ENCODE measurements at regions not wholly inside any gene's neighbourhood (a gene's known extent, or its start where the extent isn't known, plus 50 kb on each side); places are given as distances from the start of the nearest gene placed in this dataset.

DNA sequence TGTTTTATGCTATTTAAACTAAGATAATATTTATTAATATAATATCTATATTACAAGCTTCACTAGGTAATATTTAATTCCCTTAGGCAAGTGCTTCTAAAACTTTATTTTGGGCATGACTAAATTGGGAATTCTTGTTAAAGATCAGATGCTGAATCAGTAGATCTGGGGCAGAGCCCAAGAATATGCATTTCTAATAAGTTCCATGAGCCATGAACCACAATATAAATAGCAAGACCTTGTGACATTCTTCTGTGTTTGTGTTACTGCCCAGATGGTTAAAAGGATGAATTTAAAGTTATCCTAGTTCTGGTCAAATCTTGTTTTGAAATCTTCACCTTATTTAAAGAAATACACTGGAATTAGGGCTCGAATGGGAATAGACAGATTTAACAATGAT, 258.4 kb upstream of the CACNA2D1 start:
- TF ChIP-seq ZNF529 (tag by site-specific recombination; IDR thresholded peaks at IDR 0.05; ENCODE audit: insufficient replicate concordance) (no peak), ZNF132 (tag by site-specific recombination; IDR thresholded peaks at IDR 0.05; ENCODE audit: borderline replicate concordance) (no peak), ZNF239 (tag by site-specific recombination; IDR thresholded peaks at IDR 0.05) (no peak), IKZF3 (tag by site-specific recombination; IDR thresholded peaks at IDR 0.05) (no peak), ZNF488 (tag by site-specific recombination; IDR thresholded peaks at IDR 0.05) (no peak), GLIS2 (tag by site-specific recombination; IDR thresholded peaks at IDR 0.05) (no peak), ZBTB8A (tag by site-specific recombination; IDR thresholded peaks at IDR 0.05) (no peak), ZNF48 (tag by site-specific recombination; IDR thresholded peaks at IDR 0.05) (no peak), ZNF521 (tag by site-specific recombination; IDR thresholded peaks at IDR 0.05) (no peak), ZNF621 (tag by site-specific recombination; IDR thresholded peaks at IDR 0.05) (no peak), ZNF133 (tag by site-specific recombination; IDR thresholded peaks at IDR 0.05) (no peak), ZNF121 (tag by site-specific recombination; IDR thresholded peaks at IDR 0.05) (no peak), PBX3 (CRISPR knock-in tag; IDR thresholded peaks at IDR 0.05) (no peak), ZNF624 (tag by site-specific recombination; IDR thresholded peaks at IDR 0.05) (no peak)
- TF ChIP-seq, protein P1, sequence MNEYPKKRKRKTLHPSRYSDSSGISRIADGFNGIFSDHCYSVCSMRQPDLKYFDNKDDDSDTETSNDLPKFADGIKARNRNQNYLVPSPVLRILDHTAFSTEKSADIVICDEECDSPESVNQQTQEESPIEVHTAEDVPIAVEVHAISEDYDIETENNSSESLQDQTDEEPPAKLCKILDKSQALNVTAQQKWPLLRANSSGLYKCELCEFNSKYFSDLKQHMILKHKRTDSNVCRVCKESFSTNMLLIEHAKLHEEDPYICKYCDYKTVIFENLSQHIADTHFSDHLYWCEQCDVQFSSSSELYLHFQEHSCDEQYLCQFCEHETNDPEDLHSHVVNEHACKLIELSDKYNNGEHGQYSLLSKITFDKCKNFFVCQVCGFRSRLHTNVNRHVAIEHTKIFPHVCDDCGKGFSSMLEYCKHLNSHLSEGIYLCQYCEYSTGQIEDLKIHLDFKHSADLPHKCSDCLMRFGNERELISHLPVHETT (tag by site-specific recombination; IDR thresholded peaks at IDR 0.05), result no peak
- TF ChIP-seq, protein P2, sequence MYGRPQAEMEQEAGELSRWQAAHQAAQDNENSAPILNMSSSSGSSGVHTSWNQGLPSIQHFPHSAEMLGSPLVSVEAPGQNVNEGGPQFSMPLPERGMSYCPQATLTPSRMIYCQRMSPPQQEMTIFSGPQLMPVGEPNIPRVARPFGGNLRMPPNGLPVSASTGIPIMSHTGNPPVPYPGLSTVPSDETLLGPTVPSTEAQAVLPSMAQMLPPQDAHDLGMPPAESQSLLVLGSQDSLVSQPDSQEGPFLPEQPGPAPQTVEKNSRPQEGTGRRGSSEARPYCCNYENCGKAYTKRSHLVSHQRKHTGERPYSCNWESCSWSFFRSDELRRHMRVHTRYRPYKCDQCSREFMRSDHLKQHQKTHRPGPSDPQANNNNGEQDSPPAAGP (tag by site-specific recombination; IDR thresholded peaks at IDR 0.05), result no peak
- TF ChIP-seq, protein P3, sequence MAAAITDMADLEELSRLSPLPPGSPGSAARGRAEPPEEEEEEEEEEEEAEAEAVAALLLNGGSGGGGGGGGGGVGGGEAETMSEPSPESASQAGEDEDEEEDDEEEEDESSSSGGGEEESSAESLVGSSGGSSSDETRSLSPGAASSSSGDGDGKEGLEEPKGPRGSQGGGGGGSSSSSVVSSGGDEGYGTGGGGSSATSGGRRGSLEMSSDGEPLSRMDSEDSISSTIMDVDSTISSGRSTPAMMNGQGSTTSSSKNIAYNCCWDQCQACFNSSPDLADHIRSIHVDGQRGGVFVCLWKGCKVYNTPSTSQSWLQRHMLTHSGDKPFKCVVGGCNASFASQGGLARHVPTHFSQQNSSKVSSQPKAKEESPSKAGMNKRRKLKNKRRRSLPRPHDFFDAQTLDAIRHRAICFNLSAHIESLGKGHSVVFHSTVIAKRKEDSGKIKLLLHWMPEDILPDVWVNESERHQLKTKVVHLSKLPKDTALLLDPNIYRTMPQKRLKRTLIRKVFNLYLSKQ (tag by site-specific recombination; IDR thresholded peaks at IDR 0.05; ENCODE audit: borderline replicate concordance), result no peak
- H3K4me1 ChIP-seq (ENCODE audit: control insufficient read depth, insufficient read depth, low read length), result no peaks in the 10 kb centered on the region
- POLR2A ChIA-PET, result no interaction called here
- H3K36me3 ChIP-seq (ENCODE audit: control insufficient read depth in 2 of 2, insufficient read depth in 1 of 2, low read length in 2 of 2), result no peaks in the 10 kb centered on the region
- H3K27ac ChIP-seq (ENCODE audit: extremely low read depth, low read depth, low read length), result no peak overlapping the region
- H3K4me3 ChIP-seq (ENCODE audit: low read depth, low read length), result no peak overlapping the region
- CTCF ChIA-PET, result interaction anchor here (0.6 to 0.7 kb wide), 3 partner anchors 14 to 658 kb away, joined by 3 to 4 read pairs (median 3); no protein-coding TSS in a partner anchor
- no peaks in the 10 kb centered on the region for H3K9me3 ChIP-seq (ENCODE audit: control insufficient read depth, insufficient read depth, low read depth, low read length)

DNA sequence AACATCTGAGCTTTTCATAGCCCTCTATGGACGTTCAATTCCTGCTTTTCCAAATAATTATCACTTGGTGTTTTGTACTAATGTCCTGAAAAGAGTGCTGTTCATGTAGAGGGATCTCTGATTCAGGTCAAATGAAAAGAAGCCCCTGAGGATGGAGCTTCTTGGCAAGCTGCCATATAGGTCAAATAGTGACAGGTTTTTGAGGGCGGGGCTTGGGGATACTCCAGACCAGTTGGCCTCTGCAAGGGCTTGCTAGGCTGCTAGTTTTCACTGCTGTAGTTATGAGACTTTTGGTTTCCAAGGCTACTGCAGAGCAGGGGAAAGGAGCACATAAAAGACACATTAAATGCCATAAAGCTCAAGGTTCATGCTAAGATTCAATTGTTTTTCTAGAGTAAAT, 257.2 kb upstream of the CACNA2D1 start:
- no peaks in the 10 kb centered on the region for H3K36me3 ChIP-seq (ENCODE audit: control insufficient read depth in 2 of 2, insufficient read depth in 1 of 2, low read length in 2 of 2)
- no peak overlapping the region for H3K27ac ChIP-seq (ENCODE audit: extremely low read depth, low read depth, low read length)
- TF ChIP-seq ZNF544 (tag by site-specific recombination; IDR thresholded peaks at IDR 0.05) (no peak), ZNF302 (tag by site-specific recombination; IDR thresholded peaks at IDR 0.05; ENCODE audit: low read depth) (no peak), KLF1 (tag by site-specific recombination; IDR thresholded peaks at IDR 0.05) (no peak), ZNF214 (tag by site-specific recombination; IDR thresholded peaks at IDR 0.05; ENCODE audit: borderline replicate concordance) (no peak), ZBTB8A (tag by site-specific recombination; IDR thresholded peaks at IDR 0.05) (no peak), ZNF391 (tag by site-specific recombination; IDR thresholded peaks at IDR 0.05; ENCODE audit: borderline replicate concordance, low read depth) (no peak), ZNF16 (tag by site-specific recombination; IDR thresholded peaks at IDR 0.05; ENCODE audit: low read depth) (no peak), ZNF398 (tag by site-specific recombination; IDR thresholded peaks at IDR 0.05) (no peak)
- TF ChIP-seq, protein P4, sequence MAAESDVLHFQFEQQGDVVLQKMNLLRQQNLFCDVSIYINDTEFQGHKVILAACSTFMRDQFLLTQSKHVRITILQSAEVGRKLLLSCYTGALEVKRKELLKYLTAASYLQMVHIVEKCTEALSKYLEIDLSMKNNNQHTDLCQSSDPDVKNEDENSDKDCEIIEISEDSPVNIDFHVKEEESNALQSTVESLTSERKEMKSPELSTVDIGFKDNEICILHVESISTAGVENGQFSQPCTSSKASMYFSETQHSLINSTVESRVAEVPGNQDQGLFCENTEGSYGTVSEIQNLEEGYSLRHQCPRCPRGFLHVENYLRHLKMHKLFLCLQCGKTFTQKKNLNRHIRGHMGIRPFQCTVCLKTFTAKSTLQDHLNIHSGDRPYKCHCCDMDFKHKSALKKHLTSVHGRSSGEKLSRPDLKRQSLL (tag by site-specific recombination; IDR thresholded peaks at IDR 0.05), result no peak
- H3K4me1 ChIP-seq (ENCODE audit: control insufficient read depth, insufficient read depth, low read length), result no peaks in the 10 kb centered on the region
- H3K4me3 ChIP-seq (ENCODE audit: low read depth, low read length), result no peak overlapping the region
- POLR2A ChIA-PET, result no interaction called here
- H3K9me3 ChIP-seq (ENCODE audit: control insufficient read depth, insufficient read depth, low read depth, low read length), result no peaks in the 10 kb centered on the region
- CTCF ChIA-PET, result interaction anchor here (0.6 kb wide), 1 partner anchor 202 kb away, joined by 3 read pairs; no protein-coding TSS in a partner anchor

Data from HEK293 (cell line).